Testis (tissue), 2 donors: ENCODE measurements at regions not wholly inside any gene's neighbourhood (a gene's known extent, or its start where the extent isn't known, plus 50 kb on each side); places are given as distances from the start of the nearest gene placed in this dataset.

Source experiments
- CTCF ChIP-seq, 3 experiments: fragments of 450-650 bp in 2 of 3; fragments of 200-600 bp in 1 of 3; sonication (generic) in 1 of 3; IDR thresholded peaks; one replicate each; pipeline ENCODE4 v1.5.1; 2016 to 2019; ENCODE audit warnings: antibody characterized with exemption in 3 of 3, mild to moderate bottlenecking in 2 of 3, moderate library complexity in 1 of 3
- POLR2A ChIP-seq: fragments of 450-650 bp; IDR thresholded peaks from one replicate; pipeline ENCODE4 v1.6.1; 2017; ENCODE audit warnings: antibody characterized with exemption, mild to moderate bottlenecking, moderate library complexity

DNA sequence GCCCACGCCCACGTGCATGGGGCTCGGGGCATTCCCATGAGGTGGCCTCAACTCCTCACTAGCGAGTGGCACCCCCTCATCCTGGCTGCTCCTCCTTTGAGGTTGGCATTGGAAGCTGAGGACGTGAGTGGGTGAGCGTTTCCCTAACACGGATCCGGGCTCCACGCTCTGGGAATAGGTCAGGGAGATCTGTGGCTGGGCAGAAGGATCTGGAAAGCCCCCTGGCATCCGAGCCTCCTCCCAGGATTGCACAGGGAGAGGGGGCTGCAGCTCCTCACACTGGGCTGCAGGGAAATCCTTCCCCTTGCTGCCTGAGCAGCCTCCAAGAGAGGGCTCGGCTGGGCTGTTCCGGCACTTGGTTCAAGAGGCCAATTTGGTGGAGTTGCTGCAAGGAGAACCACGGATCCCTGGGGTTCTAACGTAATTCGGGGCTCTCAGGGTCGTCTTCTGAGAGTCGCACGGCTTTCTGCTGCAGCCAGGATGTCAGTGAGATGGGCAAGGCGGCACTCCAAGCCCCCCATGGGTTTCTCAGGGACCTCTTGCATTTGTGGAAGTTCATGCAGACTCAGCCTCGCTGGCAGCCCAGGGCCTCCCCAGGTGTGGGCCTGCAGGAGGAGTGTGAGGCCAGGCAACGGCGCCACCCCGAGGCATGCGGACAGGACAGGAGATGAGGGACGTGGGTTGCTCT is 1119.0 kb downstream of the BRD1 start:
- TF ChIP-seq CTCF (IDR thresholded peaks at IDR 0.05) (no peak), POLR2A (no peak)
